CD4-positive, alpha-beta T cell treated with Interleukin-21 for 1 hour (primary cell): ENCODE measurements at regions not wholly inside any gene's neighbourhood (a gene's known extent, or its start where the extent isn't known, plus 50 kb on each side); places are given as distances from the start of the nearest gene placed in this dataset.

ENCODE experiments used
- DNase-seq: peaks from one replicate; pipeline ENCODE4 v3.0.0-alpha.2; 2020

GRCh38 chr1:239539051-239539450 is 152.7 kb downstream of the CHRM3 start:
- no peak for DNase-seq

- DNase-seq: no peak
Observed at GRCh38 chr1:239539812-239540211, 153.4 kb downstream of the CHRM3 start.

GRCh38 chr1:239543873-239544272 is 157.5 kb downstream of the CHRM3 start:
- no peak for DNase-seq

- no peak for DNase-seq
Observed at GRCh38 chr1:239545466-239545865, 159.1 kb downstream of the CHRM3 start.

- DNase-seq: peak; percentile 10
Observed at GRCh38 chr1:239547987-239548386, 161.6 kb downstream of the CHRM3 start.

GRCh38 chr1:239550178-239550577 is 163.8 kb downstream of the CHRM3 start:
- no peak for DNase-seq

- no peak for DNase-seq
Observed at GRCh38 chr1:239555350-239555749, 169.0 kb downstream of the CHRM3 start.

- DNase-seq: no peak
Observed at GRCh38 chr1:239558559-239558958, 172.2 kb downstream of the CHRM3 start.

- DNase-seq: no peak
Observed at GRCh38 chr1:239558991-239559390, 172.6 kb downstream of the CHRM3 start.

- no peak for DNase-seq
Observed at GRCh38 chr1:239560921-239561320, 174.6 kb downstream of the CHRM3 start.

GRCh38 chr1:239562095-239562494 is 175.7 kb downstream of the CHRM3 start:
- DNase-seq: no peak

GRCh38 chr1:239563681-239564080 is 177.3 kb downstream of the CHRM3 start:
- DNase-seq: no peak

- DNase-seq: no peak
Observed at GRCh38 chr1:239566074-239566473, 179.7 kb downstream of the CHRM3 start.

GRCh38 chr1:239570878-239571277 is 184.5 kb downstream of the CHRM3 start:
- no peak for DNase-seq

- DNase-seq: no peak
Observed at GRCh38 chr1:239572183-239572582, 185.8 kb downstream of the CHRM3 start.

GRCh38 chr1:239574112-239574511 is 187.7 kb downstream of the CHRM3 start:
- DNase-seq: no peak

- no peak for DNase-seq
Observed at GRCh38 chr1:239575113-239575512, 188.7 kb downstream of the CHRM3 start.

GRCh38 chr1:239583536-239583935 is 197.2 kb downstream of the CHRM3 start:
- no peak for DNase-seq

- no peak for DNase-seq
Observed at GRCh38 chr1:239586128-239586527, 199.8 kb downstream of the CHRM3 start.

GRCh38 chr1:239587066-239587465 is 200.7 kb downstream of the CHRM3 start:
- DNase-seq: peak; percentile 52

- no peak for DNase-seq
Observed at GRCh38 chr1:239587574-239588369, 201.4 kb downstream of the CHRM3 start.

GRCh38 chr1:239590556-239590955 is 204.2 kb downstream of the CHRM3 start:
- no peak for DNase-seq

GRCh38 chr1:239593527-239593926 is 207.2 kb downstream of the CHRM3 start:
- DNase-seq: no peak

GRCh38 chr1:239600588-239600987 is 214.2 kb downstream of the CHRM3 start:
- no peak for DNase-seq

GRCh38 chr1:239601108-239601507 is 214.7 kb downstream of the CHRM3 start:
- no peak for DNase-seq
